ENCODE measurements at regions not wholly inside any gene's neighbourhood (a gene's known extent, or its start where the extent isn't known, plus 50 kb on each side); places are given as distances from the start of the nearest gene placed in this dataset.

GRCh38 chr2:160984426-160985077, 175.7 kb upstream of the TANK start:
- ATAC-seq (no peak; the same call in 1 of the 2 replicates), DNase-seq (ENCODE audit: low spot score) (no peak)
- no peak for TF ChIP-seq ZBTB43 (CRISPR knock-in tag; IDR thresholded peaks at IDR 0.05)
- no peak for TF ChIP-seq CDX4 (CRISPR knock-in tag; IDR thresholded peaks at IDR 0.05; ENCODE audit: borderline replicate concordance)
- TF ChIP-seq E2F1 (CRISPR knock-in tag; IDR thresholded peaks at IDR 0.05) = no peak
- peaks cover 13% of the 10 kb centered on the region for H3K36me3 Mint-ChIP-seq
- no peak overlapping the region for H3K27ac Mint-ChIP-seq
- H3K9me3 Mint-ChIP-seq = peaks cover 13% of the 10 kb centered on the region
- POLR2A ChIA-PET = no interaction called here
- peaks cover 6% of the 10 kb centered on the region; the same call in 1 of the 2 replicates for H3K4me1 Mint-ChIP-seq
- CTCF ChIA-PET = interaction anchor here (0.6 to 1.1 kb wide), 3 partner anchors 10 to 79 kb away, joined by 3 to 4 read pairs (median 3); no protein-coding TSS in a partner anchor
- H3K4me3 Mint-ChIP-seq = no peak overlapping the region
- H3K27me3 Mint-ChIP-seq (ENCODE audit: low read depth) = no peaks in the 10 kb centered on the region; the same call in 1 of the 2 replicates

GRCh38 chr2:160989778-160990177, 170.4 kb upstream of the TANK start:
- TF ChIP-seq ERG (CRISPR knock-in tag; IDR thresholded peaks at IDR 0.05) = no peak
- TF ChIP-seq NR2C2 (CRISPR knock-in tag; IDR thresholded peaks at IDR 0.05) = no peak
- no peak for TF ChIP-seq JUN (CRISPR knock-in tag; IDR thresholded peaks at IDR 0.05)
- TF ChIP-seq ZNF416 (CRISPR knock-in tag; IDR thresholded peaks at IDR 0.05) = no peak
- TF ChIP-seq MAX (CRISPR knock-in tag; IDR thresholded peaks at IDR 0.05) = no peak
- no peak for TF ChIP-seq MXD4 (CRISPR knock-in tag; IDR thresholded peaks at IDR 0.05; ENCODE audit: borderline replicate concordance)
- no peak for TF ChIP-seq ZNF671 (CRISPR knock-in tag; IDR thresholded peaks at IDR 0.05)
- TF ChIP-seq PREB (CRISPR knock-in tag; IDR thresholded peaks at IDR 0.05; ENCODE audit: borderline replicate concordance) = no peak
- no peak for TF ChIP-seq ZNF219 (CRISPR knock-in tag; IDR thresholded peaks at IDR 0.05; ENCODE audit: borderline replicate concordance)
- TF ChIP-seq OVOL2 (CRISPR knock-in tag; IDR thresholded peaks at IDR 0.05; ENCODE audit: borderline replicate concordance) = no peak
- TF ChIP-seq USF2 (CRISPR knock-in tag; IDR thresholded peaks at IDR 0.05) = no peak
- TF ChIP-seq NR1H2 (CRISPR knock-in tag; IDR thresholded peaks at IDR 0.05) = no peak
- no peak for TF ChIP-seq CREM (CRISPR knock-in tag; IDR thresholded peaks at IDR 0.05)
- DNase-seq (ENCODE audit: low spot score) (no peak), ATAC-seq (no peak)
- no peaks in the 10 kb centered on the region; the same call in 1 of the 2 replicates for H3K27me3 Mint-ChIP-seq (ENCODE audit: low read depth)
- no peak overlapping the region for H3K27ac Mint-ChIP-seq
- ChIA-PET CTCF (no interaction called here), POLR2A (no interaction called here)
- H3K36me3 Mint-ChIP-seq = peaks cover 13% of the 10 kb centered on the region
- H3K9me3 Mint-ChIP-seq = peaks cover 10% of the 10 kb centered on the region
- H3K4me3 Mint-ChIP-seq = no peak overlapping the region
- peaks cover 9% of the 10 kb centered on the region for H3K4me1 Mint-ChIP-seq
